Dermis blood vessel endothelial cell (primary cell): ENCODE measurements at regions not wholly inside any gene's neighbourhood (a gene's known extent, or its start where the extent isn't known, plus 50 kb on each side); places are given as distances from the start of the nearest gene placed in this dataset.

ENCODE experiments used
- DNase-seq: peaks from one replicate; pipeline ENCODE4 v3.0.0; 2010

DNA sequence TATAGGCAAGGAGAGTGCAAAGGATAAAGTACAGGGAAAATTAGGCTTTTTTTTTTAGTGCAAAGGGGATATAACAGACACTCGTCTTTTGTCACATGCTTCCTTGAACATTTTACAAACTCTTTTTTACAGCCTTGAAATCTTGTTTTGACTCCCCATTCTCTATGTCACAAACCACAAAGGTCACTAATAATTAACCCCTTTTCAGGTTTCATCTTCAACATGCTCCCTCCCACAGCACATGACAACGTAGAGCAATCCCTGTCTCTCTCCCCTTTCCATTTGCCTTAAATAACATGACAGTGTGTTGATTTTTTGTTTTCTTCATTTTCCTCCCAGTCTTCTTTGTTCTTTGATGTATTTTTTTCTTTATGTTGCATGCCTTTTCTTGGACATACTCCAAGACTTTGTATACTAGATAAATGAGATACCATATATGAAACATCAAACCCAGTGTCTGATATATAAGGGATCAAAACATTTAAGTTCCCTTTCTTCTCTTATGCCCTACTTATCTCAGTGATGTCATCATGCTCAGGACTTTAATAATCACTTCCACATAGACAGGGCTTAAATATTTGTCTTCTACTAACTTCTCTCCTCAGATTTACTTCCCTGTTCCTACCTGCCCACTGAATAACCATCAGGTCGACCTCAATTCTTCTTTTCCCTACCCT, 378.7 kb upstream of the HSF2 start:
- DNase-seq, result no peak

DNA sequence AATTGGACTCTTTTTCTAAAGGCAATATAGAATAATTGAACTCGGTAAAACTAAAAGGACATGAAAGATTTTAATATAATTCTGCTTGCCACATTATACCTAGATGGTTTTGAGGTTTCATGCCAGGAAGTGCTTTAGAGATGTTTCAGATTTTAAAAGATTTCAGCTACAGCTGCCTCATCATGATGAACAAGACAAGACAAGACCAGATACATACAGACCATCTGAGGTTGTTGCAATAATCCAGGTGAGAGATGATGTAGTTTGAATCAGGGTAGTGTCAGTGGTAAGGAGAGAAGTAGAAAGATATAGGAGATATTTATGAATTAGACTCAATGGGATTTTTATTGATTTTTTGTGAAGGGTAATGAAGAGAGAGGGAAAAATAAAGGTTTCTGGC, 374.3 kb upstream of the HSF2 start:
- DNase-seq, result no peak

DNA sequence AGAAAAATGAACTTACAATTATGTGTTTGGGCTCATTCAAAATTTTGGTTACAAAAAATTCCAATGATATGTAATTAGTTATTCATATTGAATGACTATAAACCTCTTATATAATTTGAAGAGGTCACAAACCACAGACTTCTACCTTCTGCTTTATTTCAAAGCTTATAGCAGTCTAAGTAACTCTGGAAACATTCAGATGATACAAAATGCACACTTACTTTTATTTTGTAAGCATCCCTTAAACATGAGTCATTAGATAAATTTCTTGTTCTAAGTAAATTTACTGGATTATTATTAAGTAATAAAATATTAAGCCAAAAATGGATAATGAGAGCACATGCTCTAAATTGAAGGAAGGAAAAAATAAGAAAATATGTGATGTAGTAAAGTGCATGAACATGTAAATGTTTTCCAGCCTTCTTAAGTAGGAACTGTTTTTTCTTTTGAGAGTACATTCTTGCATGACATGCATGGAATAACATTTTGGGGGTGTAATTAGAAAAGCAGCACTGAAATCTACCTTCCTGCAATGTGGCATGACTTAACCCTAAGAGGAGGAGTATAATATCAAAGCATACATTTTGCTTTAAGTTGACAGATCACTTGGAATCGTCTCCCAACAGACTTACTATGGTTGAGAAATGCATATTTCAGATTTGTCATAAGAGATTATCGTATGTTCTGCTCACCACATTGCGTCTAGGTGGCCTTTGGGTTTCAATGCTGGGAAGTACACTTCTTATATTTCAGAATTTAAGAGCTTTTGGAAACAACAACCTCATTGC, 372.7 kb upstream of the HSF2 start:
- DNase-seq, result no peak

DNA sequence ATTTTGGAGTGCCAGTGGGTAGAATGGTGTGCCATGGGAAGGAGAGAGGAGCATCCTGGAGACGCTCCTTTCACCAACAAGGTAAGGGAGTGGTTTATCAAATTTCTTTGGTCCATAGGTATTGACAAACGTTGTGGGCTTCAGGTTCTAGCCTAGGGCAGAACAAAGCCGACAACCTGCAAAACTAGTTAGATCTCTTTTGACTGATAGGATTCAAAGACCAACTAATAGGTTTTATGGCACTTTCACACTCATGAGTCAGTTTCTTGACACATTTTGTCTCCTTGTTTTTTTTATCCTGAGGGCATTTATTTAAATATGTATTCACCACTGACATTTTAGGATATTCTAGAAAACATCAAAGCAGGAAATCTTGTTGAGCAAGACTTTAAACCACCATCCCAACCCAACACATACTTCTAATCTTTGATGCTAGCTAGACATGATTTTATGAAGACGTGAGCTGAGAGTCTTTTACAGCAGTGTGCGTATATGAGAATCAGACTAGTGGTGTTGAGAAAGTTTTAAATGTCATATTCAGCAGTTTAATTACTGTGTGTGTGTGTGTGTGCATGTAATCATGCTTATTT, 370.4 kb upstream of the HSF2 start:
- no peak for DNase-seq

DNA sequence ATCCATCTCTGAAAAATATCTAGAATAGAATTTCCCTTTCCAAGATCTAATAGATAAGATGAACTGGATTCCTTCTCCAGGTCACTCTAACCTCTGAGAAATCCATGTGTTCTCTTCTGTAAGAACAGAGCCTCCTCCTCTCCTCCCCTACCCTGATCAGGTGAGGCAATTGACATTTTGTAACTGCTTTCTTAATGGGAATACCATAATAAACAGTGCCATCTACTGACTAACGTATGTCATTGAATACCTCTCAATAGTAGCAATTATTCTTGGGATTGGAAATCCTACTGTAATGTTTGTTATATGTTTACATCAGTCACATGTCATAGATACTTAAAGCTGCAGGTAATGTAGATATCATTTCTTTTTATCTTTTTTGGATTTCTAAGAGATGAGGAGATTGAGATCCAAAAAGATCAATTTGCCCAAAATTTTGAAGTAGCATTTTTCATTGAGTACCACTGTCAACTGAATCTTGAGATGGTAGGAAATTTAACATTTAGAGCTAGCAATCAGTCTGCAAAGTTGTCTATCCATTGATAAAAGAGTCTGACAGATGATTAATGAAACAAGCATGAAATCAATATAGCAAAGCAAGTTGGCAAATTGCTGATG, 365.8 kb upstream of the HSF2 start:
- peak; percentile 68 for DNase-seq

DNA sequence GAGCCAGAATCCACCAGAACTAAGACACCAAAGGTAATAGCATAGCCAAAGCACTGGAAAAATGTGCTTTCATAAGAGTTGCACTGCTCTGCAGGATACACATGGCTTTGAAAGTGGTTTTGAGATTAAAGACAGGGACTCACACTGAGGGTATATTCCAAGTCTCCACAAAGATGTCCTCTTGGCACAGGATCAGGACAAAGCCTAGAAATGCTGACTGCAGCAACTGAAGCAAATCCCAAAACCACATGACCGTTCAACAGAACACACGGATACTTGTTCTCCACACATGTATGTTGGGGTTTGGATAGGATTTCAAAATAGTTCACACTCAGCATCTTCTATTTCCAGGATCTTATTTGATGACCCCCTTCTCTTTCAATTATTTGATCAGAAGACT, 364.3 kb upstream of the HSF2 start:
- DNase-seq, result no peak

DNA sequence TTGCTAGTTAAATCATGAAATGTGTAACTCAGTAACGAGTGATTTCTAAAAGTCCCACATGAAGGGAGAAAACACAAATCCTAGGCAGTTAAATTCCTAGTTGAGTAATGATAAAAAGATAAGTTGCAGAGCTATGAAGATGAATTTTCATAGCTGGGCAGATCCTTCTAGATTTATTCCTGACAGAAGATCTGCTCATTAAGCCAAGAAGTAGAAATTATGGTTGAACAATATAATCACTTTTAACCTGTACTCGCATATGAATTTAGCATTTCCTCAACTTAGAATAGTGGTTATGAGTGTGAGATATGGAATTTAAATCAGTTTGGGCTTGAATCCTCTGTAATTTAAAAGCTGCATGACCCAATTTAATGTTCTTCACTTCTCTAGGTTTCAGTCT, 359.2 kb upstream of the HSF2 start:
- no peak for DNase-seq

DNA sequence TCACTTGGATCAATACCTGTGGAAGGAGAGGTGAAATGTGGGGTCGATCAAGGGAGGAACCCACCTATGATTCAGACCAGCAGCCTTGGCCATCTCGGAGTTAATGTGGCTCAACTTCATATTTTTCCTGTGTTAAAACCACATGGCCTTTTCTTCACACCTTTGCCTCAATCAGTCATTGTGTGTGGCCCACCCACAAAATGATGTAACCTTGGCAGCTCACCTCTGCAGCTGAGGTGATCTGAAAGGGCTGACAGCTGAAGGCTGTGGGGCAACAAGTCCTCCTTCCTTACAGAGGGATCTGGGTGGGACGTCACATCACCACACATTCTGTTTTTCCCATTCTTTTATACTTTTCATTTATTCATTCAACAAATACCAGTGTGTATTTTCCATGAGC, 357.1 kb upstream of the HSF2 start:
- DNase-seq, result no peak

DNA sequence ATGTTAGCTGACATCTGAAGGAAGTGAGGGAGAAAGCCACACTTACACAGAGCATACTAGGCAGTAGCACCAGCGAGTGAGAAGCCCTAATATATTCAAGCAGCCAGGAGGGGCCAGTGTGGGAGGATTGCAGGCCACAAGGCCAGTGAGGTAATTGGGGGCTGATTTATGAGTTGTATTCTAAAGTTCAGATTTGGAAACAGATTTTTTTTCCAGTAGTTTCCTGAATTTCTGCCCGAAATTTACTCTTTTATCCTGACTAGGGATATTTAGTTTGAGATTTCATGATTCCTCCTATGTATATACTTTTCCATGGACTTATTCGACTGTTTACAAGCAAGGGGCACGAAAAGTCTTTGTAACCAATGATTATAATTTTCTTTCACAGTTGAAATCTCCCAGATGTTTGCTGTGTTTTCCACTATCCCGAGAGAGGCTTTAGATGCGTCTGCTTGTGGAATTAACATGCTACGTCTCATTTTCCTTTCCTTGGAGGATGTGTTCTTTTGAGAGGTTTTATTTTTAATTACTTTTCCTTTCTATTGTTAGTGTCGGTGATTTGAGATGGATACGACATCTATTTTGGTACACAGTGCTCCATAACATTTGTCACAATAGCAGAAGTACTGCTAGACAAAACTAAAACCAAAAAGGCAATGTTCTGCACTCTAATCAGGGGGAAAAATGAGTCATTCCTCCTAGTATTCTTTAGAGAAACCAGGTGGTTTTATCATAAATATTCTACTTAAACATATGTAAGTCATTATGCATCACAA, 356.3 kb upstream of the HSF2 start:
- no peak for DNase-seq

DNA sequence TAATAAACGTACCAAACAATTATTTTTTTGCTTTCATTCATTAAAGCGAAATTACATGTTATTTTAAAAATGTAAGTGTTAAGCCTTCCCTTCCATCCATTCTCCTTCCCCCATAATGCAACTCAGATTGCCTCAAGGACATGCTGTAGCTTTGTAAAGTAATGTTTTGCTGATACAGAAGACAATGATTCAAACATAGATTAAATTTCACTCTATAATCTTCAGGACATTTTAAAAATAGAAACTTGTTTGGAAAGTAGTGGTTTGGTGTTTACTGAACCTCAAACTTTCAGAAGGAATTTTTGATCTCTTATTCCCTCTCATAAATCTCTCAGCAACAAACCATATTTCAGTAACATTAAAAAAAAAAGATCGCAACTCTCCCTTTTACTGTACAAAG, 350.9 kb upstream of the HSF2 start:
- DNase-seq, result no peak

DNA sequence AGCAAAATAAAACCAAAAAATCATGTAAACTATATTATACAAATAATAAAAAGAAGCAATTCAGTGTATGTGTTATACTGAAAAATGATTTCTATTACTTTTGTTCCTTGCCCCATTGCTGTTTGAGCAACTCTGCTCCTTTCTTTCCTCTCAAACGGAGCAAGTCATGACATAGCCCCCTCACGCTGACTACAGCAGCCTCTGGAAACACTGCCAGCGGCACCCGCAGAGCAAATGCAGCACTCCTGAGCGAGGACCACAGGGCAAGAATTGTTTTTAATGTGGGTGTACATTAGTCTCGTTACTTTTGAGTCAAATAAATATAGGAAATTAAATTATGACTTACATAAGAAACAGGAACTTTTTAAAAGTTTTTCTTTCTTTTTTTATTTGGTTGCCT, 350.1 kb upstream of the HSF2 start:
- DNase-seq, result no peak

DNA sequence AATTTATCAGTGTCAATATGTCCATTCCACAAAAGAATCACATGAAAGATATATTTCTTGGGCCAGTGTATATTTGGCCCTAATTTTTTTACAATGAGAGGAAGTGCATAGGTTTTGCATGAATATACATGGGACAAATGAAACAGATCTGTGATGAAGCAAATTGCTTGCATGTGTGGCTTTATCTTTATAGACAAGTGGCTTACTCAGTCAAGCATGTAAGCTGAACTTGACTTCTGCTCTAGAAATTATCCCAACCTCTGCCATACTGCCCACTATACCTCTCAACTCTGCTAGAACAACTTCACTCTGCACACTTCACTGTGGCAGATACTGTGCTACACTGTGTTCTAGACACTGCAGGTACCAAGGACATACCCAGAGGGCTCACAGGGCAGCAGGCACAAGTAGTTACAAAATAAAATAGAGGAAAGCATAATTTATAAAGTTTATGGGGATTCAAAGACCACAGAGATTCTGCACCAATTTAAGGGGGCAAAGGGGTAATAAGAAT, 349.2 kb upstream of the HSF2 start:
- no peak for DNase-seq

DNA sequence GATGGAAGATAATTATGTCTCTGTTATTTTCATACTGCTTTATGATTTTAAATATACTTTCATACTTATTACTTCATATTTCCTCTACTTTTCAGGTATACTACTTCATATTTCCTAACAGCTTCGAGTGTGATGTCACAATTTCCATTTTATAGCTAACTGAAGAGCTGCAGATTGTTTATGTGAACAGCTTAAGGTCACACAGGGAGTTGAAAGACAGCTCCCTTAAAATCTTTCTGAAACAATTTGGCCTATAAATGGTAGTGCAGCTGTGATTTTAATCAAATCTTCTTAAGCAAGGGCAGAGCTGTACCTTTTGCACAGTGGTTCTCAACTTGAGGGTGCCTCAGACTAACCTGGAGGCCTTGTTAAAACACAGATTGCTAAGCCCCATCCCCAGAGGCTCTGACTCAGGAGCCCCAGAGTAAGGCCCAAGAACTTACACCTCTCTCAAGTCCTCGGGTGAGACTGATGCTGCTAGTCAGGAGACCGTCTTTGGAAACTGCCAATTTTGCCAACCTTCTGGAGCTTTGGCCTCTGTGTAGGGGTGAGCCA, 347.0 kb upstream of the HSF2 start:
- no peak for DNase-seq

DNA sequence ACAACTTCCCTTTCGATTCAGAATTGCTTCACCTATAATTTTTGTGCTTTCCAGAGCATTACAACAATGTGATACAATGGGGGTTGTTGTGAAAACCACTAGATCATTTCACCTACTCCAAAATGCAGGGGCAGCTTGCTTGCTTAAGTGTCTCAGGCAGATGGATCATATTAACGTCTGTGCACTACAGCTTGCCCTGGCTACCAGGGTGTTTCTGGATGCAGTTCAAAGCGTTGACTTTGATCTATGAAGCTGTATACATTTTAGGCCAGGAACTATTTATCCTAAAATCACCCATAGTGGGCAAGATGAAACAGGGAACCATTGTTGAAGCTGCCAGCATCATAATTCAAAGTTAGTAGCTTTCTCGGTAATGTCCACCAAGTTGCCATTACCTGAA, 339.5 kb upstream of the HSF2 start:
- no peak for DNase-seq

DNA sequence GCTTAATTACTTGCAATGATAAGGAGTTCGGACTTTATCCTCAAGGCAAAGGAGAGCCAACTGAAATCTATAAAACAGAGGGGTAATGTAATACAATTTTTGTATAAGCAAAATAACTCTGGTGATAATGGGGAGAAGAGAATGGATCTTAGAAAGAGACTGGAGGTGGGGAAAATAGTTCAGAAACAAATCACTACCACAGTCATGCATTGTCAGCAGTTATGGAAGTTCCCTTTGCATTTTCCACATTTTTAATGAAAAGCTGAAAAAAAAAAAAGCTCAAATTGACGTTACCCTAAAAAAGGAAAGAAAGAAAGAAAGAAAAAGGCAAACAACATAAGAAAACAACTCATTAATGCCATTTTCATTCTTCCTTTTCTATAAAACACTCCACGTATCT, 337.6 kb upstream of the HSF2 start:
- DNase-seq, result no peak

DNA sequence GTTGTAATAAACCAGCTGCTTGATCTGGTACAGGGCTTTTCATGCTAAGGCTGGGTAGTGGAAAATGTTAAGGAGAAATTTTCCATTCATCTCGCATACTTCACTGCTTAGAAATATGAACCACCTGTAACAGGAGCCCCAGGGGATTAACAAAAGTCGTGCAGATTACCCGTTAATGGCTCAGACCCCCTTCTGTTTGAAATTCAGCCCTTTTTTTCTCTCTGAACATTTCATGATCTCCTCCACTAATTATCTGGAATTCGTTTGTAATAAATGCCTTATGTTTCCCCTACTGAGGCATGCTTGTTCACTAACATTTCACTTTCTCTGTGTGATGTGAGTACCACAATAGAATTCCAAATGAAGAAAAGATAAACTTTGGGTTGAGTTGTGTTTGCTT, 336.4 kb upstream of the HSF2 start:
- no peak for DNase-seq

DNA sequence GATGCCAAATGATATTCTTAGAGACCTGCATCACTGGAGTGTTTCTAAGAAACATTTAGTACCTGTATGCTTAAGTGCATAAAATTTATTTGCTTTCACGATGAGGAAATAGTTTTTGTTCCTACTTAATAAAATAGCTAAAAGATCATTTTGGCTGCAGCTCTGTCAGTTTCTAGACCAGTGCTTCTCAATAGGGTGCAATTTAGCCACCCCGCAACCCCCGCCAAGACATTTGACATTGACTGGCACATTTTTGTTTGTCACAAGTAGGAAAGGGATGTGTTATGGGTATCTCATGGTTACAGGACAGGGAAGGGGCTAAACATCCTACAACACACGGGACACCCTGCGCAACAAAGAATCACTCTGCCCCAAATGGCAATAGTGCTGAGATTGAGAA, 335.7 kb upstream of the HSF2 start:
- no peak for DNase-seq

DNA sequence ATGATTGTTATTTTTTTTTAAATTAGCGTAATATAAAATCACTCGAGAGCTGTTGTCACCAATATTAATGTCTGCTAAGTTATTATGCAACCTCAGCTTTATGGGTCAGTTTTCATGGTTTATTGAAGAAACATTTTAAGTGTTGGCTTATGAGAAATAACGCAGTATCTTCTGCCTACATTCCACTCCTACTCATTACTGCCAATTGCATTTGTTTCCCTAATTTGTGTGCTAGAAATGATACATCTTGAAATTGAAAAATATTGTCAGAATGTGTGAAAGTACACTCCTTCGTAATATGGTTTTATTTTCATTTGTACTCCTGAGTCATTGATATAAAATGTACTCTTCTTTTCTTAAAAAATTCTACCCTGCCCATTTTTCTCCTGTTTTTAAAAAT, 333.3 kb upstream of the HSF2 start:
- no peak for DNase-seq

DNA sequence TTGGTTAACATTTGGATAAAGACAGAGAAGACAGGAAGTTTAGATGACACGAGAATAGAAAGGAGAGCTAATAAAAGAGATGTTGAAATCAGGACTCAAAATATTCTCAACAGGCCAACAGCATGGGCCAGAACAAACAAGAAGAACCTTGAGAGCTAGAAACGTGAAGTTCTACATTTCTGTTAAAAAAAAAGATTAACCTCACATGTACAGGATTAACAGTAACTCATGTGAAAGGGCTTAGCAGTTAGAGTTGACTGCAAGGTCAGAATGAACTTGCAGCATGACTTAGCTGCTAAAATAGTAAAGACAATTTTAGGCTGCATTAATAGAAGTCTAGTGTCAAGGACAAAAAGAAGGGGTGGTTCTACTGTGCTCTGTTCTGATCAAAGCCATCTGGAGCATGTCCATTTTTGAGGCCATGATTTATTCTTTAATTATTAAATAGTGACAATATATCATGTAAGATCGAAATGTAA, 331.1 kb upstream of the HSF2 start:
- DNase-seq, result no peak

DNA sequence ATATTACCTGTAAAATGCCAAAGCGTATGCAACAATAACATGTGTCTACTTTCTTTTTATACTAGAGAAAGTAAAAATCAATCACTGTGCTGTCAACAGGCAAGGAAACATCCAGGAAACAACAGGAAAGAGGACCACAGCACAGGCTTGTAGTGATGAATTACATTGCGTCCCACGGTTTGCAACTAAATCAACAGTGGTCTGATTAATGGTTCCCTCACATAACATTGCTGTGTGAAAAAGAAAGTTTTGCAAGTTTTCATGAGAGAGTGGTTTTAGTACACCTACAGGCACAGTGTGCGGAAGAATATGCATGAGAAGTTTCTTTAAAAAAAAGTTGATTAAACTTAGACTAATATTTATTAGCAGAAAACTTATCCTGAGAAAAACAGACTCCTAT, 329.5 kb upstream of the HSF2 start:
- DNase-seq, result no peak

DNA sequence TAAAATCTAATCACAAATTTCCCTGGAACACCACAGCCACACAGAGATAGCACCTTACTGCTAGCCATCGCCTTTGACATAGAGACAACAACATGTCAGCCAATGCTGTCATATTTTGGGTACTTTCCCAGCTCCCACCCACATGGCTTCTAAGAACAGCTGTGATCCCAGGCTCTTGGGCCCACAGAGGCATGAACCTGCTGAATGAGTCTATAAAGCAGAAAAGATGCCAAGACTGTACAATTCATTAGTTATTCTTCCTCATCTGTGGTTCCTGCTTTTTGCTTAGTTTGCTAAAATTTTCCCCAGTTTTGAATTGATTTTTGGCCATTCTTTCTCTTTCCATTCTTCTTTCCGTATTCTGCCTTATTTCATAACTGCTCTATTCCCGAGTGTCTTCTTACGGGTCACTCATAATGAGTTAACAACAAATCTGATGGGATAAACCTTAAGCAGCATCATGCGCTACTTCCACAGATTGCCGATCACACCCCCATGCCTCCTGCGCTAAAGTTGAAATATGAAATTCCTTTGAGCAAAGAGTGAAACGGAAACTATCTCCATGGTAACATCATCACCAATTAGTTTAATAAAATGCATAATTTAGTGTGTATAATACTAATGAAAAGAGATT, 327.3 kb upstream of the HSF2 start:
- DNase-seq, result no peak
